Subcutaneous abdominal adipose tissue (tissue), 5 donors: ENCODE measurements at regions not wholly inside any gene's neighbourhood (a gene's known extent, or its start where the extent isn't known, plus 50 kb on each side); places are given as distances from the start of the nearest gene placed in this dataset.
A peak's percentile ranks its signal among the peaks of the same experiment; 100 is the strongest.

ENCODE experiments used
- H3K27ac ChIP-seq: one replicate; pipeline ENCODE4 v1.7.0; 2013; ENCODE audit warnings: low read depth, mild to moderate bottlenecking, inconsistent platforms, low read length, moderate library complexity
- H3K27me3 ChIP-seq, 5 donors: one replicate each; pipeline ENCODE4 v1.7.0; 2013; ENCODE audit warnings: low read length in 5 of 5, inconsistent platforms in 1 of 5; ENCODE audit not compliant: control insufficient read depth in 5 of 5, insufficient read depth in 4 of 5
- H3K36me3 ChIP-seq, 5 donors: one replicate each; pipeline ENCODE4 v1.7.0; 2013; ENCODE audit warnings: low read length in 5 of 5; ENCODE audit not compliant: control insufficient read depth in 5 of 5, insufficient read depth in 5 of 5
- H3K4me1 ChIP-seq, 5 donors: one replicate each; pipeline ENCODE4 v1.7.0; 2013; ENCODE audit warnings: low read length in 5 of 5, mild to moderate bottlenecking in 3 of 5, moderate library complexity in 1 of 5; ENCODE audit not compliant: control insufficient read depth in 5 of 5, insufficient read depth in 5 of 5
- H3K4me3 ChIP-seq, 5 donors: one replicate each; pipeline ENCODE4 v1.7.0; 2013; ENCODE audit warnings: low read length in 5 of 5, low read depth in 1 of 5
- H3K9ac ChIP-seq, 5 donors: one replicate each; pipeline ENCODE4 v1.7.0; 2013; ENCODE audit warnings: low read length in 5 of 5, mild to moderate bottlenecking in 4 of 5, moderate library complexity in 3 of 5
- H3K9me3 ChIP-seq, 5 donors: one replicate each; pipeline ENCODE4 v1.7.0; 2013; ENCODE audit warnings: low read length in 5 of 5; ENCODE audit not compliant: control insufficient read depth in 5 of 5
- donor health status: healthy.
- donor health status: healthy.
- donor health status: healthy.
- donor health status: healthy.
- donor health status: healthy.

DNA sequence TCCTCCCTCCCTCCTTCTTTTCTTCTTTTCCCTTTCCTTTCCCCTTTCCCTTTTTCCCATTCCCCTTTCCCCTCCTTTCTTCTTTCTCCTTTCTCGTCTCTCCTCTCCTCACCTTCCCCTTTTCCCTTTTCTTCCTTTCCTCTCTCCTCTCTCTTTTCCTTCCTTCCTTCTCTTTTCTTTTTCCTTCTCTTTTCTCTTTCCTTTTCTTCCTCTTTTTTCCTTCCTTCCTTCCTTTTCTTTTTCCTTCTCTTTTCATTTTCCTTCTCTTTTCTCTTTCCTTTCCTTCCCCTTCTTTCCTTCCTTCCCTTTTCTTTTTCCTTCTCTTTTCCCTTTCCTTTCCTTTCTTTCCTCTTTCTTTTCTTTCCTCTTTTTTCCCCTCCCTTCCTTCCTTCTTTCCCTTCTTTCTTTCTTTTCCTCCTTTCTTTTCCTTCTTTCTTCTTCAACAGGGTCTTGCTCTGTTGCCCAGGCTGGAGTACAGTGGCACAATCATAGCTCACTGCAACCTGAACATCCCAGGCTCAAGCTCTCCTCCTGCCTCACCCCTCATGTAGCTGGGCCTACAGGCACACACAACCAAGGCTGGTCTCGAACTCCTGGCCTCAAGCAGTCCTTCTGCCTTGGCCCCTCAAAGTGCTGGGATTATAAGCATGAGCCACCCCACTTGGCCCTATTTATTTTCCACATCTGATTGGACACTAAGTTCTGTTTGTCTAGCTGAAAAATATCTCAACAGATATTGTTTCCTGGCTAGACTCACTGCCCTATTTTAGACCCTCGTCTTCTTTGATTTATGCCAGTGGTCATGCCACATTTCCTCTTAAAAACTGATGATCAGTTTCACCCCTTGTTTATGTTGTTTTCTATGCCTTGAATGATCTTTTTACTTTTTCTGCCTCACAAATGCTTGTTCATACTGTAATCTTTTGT is 57.1 kb upstream of the MACF1 start:
- Histone ChIP-seq H3K27me3 (no peaks in the 10 kb centered on the region), H3K4me1 (peaks cover 5 to 46% (median 35%) of the 10 kb centered on the region in 5 donors), H3K9me3 (no peaks in the 10 kb centered on the region), H3K4me3 (no peak overlapping the region), H3K36me3 (no peaks in the 10 kb centered on the region), H3K27ac (no peak overlapping the region), H3K9ac (no peak overlapping the region)

DNA sequence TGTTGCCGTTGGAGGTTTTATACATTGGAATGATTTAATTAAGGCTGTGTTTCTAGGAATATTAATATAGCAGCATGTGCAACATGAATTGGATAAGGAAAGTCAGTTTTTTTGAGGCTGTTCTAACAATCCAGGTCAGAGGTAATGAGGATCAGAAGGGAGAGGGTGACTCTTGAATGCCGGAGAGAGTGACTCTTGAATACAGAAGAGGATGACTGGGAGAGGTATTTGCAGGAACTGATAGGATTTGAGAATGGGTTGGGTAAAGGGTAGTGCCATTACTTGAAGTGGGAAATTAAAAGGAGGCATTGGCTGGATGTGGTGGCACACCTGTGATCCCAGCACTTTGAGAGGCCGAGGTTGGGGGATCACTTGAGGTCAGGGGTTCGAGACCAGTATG is 55.6 kb upstream of the MACF1 start:
- Histone ChIP-seq H3K36me3 (no peaks in the 10 kb centered on the region), H3K9me3 (no peaks in the 10 kb centered on the region), H3K27me3 (no peaks in the 10 kb centered on the region), H3K27ac (no peak overlapping the region), H3K4me3 (no peak overlapping the region), H3K9ac (no peak overlapping the region), H3K4me1 (peaks cover 3 to 50% (median 34%) of the 10 kb centered on the region in 5 donors)

DNA sequence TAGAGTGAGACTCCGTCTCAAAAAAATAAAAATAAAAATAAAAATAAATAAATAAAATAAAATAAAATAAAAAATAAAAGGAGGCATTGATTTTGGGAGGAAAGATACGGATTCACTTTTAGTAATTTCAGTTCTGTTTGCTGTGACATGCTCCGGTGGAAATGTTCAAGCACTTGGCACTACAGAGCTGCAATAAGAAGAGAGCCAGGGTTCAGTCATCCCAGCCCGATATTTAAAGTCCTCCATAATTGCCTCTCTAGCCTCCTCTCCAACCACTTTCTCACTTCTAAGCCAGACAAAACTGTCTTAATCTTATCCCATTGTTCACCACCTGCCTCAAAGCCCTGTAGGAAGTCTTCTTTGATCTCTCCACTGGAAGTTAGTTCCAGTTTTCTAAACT is 55.0 kb upstream of the MACF1 start:
- Histone ChIP-seq H3K27ac (no peak overlapping the region), H3K4me1 (peaks cover 4 to 55% (median 40%) of the 10 kb centered on the region in 5 donors), H3K9me3 (no peaks in the 10 kb centered on the region), H3K27me3 (no peaks in the 10 kb centered on the region), H3K9ac (no peak overlapping the region), H3K4me3 (no peak overlapping the region), H3K36me3 (no peaks in the 10 kb centered on the region)

DNA sequence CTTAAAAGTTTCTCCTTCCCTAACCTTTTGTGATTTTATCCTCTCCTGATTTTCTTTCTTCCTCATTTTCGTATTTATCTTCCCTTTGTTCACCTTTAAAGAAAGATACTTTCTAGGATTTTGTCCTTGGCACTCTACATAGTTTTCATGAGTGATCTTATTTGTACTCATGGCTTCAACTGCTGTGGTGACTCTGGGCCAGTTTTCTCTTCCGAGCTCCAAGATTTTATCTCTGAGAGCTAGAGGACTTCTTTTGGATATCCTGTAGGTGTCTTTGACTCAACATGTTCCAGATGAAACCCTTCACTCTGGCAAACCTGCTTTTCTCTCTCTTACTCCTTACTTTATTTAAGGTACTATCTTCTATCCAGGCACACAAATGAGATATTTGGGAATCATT is 53.7 kb upstream of the MACF1 start:
- Histone ChIP-seq H3K4me1 (peaks cover 4 to 62% (median 51%) of the 10 kb centered on the region in 5 donors), H3K36me3 (no peaks in the 10 kb centered on the region), H3K27me3 (no peaks in the 10 kb centered on the region), H3K4me3 (no peak overlapping the region), H3K9ac (no peak overlapping the region), H3K27ac (peak overlapping the region; percentile 29), H3K9me3 (no peaks in the 10 kb centered on the region)

DNA sequence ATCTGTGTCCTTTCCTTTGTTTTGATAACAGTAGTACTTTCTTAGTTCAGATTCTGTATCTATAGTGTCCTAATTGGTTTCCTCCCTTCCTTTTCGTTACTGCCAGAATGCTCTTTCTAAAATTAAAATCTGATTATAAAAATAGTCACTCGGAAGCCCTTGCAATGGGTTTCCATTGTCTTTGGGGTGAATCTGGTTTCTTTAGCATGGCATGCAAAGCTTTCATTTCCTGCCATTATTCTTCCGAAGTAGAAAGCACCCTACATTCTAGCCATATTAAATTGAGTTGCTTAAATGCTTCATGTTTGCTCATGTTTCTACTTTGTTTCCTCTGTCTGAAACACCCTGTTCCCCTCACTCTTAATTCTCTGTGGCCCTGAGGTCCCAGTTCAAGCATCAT is 53.2 kb upstream of the MACF1 start:
- peak overlapping the region; percentile 29 for H3K27ac ChIP-seq
- H3K36me3 ChIP-seq, result no peaks in the 10 kb centered on the region
- H3K27me3 ChIP-seq, result no peaks in the 10 kb centered on the region
- H3K9ac ChIP-seq, result no peak overlapping the region
- no peak overlapping the region for H3K4me3 ChIP-seq
- peaks cover 4 to 62% (median 51%) of the 10 kb centered on the region in 5 donors for H3K4me1 ChIP-seq
- H3K9me3 ChIP-seq, result no peaks in the 10 kb centered on the region

DNA sequence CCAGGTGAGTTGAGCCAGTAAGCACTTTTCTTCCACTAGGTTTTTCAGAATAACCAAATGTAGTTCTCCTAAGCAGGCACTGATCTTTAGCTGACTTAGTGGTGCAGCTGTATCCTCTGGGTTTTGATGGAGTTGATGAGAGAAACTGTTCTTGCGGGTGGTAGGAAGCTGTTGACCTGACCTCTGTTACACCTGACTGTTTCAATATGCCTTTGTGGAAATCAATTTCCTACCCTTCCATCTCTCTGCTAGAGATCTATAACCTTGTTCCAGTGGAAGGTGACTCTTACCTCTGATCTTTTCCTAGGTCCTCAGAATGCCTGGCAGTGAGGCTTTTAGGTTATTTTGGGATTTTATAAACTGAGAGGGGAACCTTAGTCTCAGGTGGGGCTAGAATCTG is 51.6 kb upstream of the MACF1 start:
- no peaks in the 10 kb centered on the region for H3K36me3 ChIP-seq
- H3K27ac ChIP-seq, result peak overlapping the region; percentile 28
- H3K9me3 ChIP-seq, result no peaks in the 10 kb centered on the region
- H3K9ac ChIP-seq, result no peak overlapping the region
- no peaks in the 10 kb centered on the region for H3K27me3 ChIP-seq
- no peak overlapping the region for H3K4me3 ChIP-seq
- peaks cover 4 to 63% (median 51%) of the 10 kb centered on the region in 5 donors for H3K4me1 ChIP-seq

DNA sequence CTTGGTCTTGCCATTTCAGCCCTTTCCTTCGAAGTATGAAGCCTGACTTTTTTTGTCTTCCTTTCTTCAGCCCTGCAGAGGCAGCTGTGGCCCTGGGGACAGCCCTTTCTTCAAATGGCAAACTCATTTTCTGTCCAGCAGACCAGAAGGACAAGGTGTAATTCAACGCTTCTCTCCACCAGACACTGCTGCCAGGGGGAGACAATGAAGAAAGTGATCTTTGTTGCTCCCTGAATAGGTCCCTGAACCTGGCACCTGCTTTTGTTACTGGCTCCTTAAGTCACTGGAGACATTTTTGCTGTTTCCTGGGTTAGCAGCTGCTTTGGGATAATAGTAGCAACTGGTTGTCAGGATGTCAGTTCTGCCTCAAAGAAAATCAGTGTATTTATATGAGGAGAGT is 50.8 kb upstream of the MACF1 start:
- peak overlapping the region; percentile 71 for H3K27ac ChIP-seq
- H3K9me3 ChIP-seq, result no peaks in the 10 kb centered on the region
- H3K9ac ChIP-seq, result no peak overlapping the region
- H3K4me3 ChIP-seq, result no peak overlapping the region
- H3K27me3 ChIP-seq, result no peaks in the 10 kb centered on the region
- peaks cover 7 to 67% (median 54%) of the 10 kb centered on the region in 5 donors for H3K4me1 ChIP-seq
- H3K36me3 ChIP-seq, result no peaks in the 10 kb centered on the region

DNA sequence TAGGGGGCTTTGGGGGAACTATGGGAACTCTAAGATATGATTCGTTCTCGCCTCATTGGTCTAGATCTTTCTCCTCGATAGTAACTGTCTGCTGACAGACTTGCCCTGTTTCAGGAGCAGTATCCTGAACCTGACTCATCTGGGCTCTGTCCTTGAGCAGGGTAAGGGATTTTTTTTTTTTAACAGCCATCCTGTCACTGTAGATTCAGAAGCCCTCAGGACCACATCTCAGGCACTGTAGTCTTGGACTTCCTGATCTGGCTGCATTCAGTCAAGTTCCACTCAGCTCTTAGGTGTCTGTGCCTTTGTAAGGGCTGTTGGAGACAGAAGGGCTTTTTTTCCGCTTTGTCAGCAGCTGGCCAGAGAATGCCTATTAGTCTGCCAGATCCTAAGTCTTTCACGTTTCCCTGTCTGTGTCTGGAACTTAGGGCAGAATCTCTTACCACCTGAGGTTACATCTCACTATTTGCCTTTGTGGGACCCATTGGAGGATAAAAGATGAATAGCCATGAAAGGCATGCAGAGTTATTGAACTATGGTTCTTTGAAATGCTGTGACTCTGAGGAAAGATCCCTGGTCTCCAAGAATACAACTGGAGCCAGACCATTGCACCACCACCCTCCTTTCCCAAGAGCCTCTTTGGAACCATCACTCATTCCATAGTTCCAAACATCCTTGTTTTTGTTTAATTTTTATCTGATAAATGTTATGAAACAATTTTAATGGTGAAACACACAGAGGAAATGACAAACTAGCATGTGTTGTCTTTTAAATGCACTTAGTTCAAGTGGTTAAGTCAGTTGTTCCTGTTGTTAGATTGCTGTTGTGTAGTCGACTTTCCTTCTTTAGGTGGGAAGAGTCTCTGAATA is 49.7 kb upstream of the MACF1 start:
- peak overlapping the region; percentile 71 for H3K27ac ChIP-seq
- no peaks in the 10 kb centered on the region for H3K27me3 ChIP-seq
- H3K36me3 ChIP-seq, result no peaks in the 10 kb centered on the region
- no peak overlapping the region for H3K9ac ChIP-seq
- H3K9me3 ChIP-seq, result no peaks in the 10 kb centered on the region
- no peak overlapping the region for H3K4me3 ChIP-seq
- peaks cover 7 to 73% (median 57%) of the 10 kb centered on the region in 5 donors for H3K4me1 ChIP-seq
